Smooth muscle cell (in vitro differentiated cells): ENCODE measurements at regions not wholly inside any gene's neighbourhood (a gene's known extent, or its start where the extent isn't known, plus 50 kb on each side); places are given as distances from the start of the nearest gene placed in this dataset.
"Not testable (repeated sequence)": the region's sequence is repeated elsewhere in the genome, so short reads cannot be mapped to it uniquely, and the experiment has no call there.

Source experiments
- DNase-seq: peaks from one replicate; lab custom pipeline; 2025; ENCODE audit not compliant: unreplicated experiment; lab: John Stamatoyannopoulos, UW
- H2AFZ ChIP-seq: fragments of 200-600 bp; sonication (generic); 2 replicates; pipeline ENCODE4 v1.6.0; 2016; ENCODE audit warnings: antibody characterized with exemption, low read depth, mild to moderate bottlenecking
- H3F3A ChIP-seq: fragments of 200-600 bp; sonication (generic); 2 replicates; pipeline ENCODE4 v1.6.0; 2017; ENCODE audit warnings: antibody characterized with exemption, low read depth
- H3K27ac ChIP-seq: fragments of 200-600 bp; sonication (generic); 2 replicates; pipeline ENCODE4 v1.5.1; 2016; ENCODE audit warnings: low read depth, mild to moderate bottlenecking
- H3K27me3 ChIP-seq: fragments of 200-600 bp; sonication (generic); 2 replicates; pipeline ENCODE4 v1.6.1; 2016; ENCODE audit warnings: low read depth, mild to moderate bottlenecking
- H3K36me3 ChIP-seq: fragments of 200-600 bp; sonication (generic); 2 replicates; pipeline ENCODE4 v1.5.1; 2016; ENCODE audit warnings: low read depth
- H3K4me1 ChIP-seq: fragments of 200-600 bp; sonication (generic); 2 replicates; pipeline ENCODE4 v1.5.1; 2016; ENCODE audit warnings: low read depth
- H3K4me2 ChIP-seq: fragments of 200-600 bp; sonication (generic); 2 replicates; pipeline ENCODE4 v1.6.0; 2016; ENCODE audit warnings: mild to moderate bottlenecking
- H3K4me3 ChIP-seq: fragments of 200-600 bp; sonication (generic); 2 replicates; pipeline ENCODE4 v1.5.1; 2016; ENCODE audit warnings: mild to moderate bottlenecking
- H3K79me2 ChIP-seq: fragments of 200-600 bp; sonication (generic); 2 replicates; pipeline ENCODE4 v1.6.0; 2016; ENCODE audit warnings: low read depth, mild to moderate bottlenecking
- H3K9ac ChIP-seq: fragments of 200-600 bp; sonication (generic); 2 replicates; pipeline ENCODE4 v1.6.0; 2016; ENCODE audit warnings: low read depth
- H3K9me3 ChIP-seq: fragments of 200-600 bp; sonication (generic); replicated peaks from 2 replicates; pipeline ENCODE4 v1.5.1; 2016; ENCODE audit warnings: low read depth
- H4K20me1 ChIP-seq: fragments of 200-600 bp; sonication (generic); 2 replicates; pipeline ENCODE4 v1.6.0; 2016; ENCODE audit warnings: low read depth
- WGBS: methylation state at CpG from one replicate; pipeline ENCODE4 v1.1.7; 2016; ENCODE audit warnings: low lambda C conversion rate; 5-methylcytosine and 5-hydroxymethylcytosine counted together
- TF ChIP-seq, protein P1 (sequence below): fragments of 200-600 bp; sonication (generic); IDR thresholded peaks from 2 replicates; pipeline ENCODE4 v1.5.1; 2017; ENCODE audit warnings: borderline replicate concordance, mild to moderate bottlenecking, antibody characterized with exemption; ENCODE audit not compliant: insufficient read depth, poor library complexity, severe bottlenecking

DNA sequence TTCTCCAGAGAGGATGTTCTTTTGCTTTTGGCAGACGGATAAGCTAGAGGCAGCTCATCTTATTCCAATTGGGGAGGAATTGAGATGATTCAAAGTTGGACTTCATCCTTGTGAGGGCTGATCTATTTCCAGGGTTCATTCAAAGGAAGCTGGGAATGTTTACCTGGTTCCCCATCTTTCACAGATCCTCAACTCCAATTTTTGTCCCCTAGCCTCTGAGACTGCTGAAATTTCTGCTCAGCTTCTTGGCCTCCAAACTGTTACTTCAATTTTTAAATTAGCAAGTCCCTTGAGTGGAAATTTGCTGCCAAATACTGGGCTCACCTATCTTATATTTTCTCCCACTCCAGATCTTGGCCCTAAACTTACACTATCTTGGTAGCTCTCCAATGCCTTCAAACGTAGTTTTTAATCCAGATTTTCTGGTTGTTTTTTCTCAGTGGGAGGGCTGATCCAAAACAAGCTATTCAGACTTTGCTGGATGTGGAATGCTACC, 93.9 kb upstream of the NEK6 start:
- H3K36me3 ChIP-seq: no peaks in the 10 kb centered on the region
- TF ChIP-seq, protein P1, sequence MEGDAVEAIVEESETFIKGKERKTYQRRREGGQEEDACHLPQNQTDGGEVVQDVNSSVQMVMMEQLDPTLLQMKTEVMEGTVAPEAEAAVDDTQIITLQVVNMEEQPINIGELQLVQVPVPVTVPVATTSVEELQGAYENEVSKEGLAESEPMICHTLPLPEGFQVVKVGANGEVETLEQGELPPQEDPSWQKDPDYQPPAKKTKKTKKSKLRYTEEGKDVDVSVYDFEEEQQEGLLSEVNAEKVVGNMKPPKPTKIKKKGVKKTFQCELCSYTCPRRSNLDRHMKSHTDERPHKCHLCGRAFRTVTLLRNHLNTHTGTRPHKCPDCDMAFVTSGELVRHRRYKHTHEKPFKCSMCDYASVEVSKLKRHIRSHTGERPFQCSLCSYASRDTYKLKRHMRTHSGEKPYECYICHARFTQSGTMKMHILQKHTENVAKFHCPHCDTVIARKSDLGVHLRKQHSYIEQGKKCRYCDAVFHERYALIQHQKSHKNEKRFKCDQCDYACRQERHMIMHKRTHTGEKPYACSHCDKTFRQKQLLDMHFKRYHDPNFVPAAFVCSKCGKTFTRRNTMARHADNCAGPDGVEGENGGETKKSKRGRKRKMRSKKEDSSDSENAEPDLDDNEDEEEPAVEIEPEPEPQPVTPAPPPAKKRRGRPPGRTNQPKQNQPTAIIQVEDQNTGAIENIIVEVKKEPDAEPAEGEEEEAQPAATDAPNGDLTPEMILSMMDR: no peak
- H3K4me1 ChIP-seq: no peaks in the 10 kb centered on the region
- no peaks in the 10 kb centered on the region for H3F3A ChIP-seq
- H4K20me1 ChIP-seq: no peaks in the 10 kb centered on the region
- no peak overlapping the region for H3K4me3 ChIP-seq
- 56% methylated on average over 2 of the region's 2 CpGs for WGBS
- H3K9me3 ChIP-seq: no peaks in the 10 kb centered on the region
- no peak overlapping the region for H2AFZ ChIP-seq
- DNase-seq: no peak
- no peaks in the 10 kb centered on the region for H3K79me2 ChIP-seq
- no peak overlapping the region for H3K4me2 ChIP-seq
- H3K27ac ChIP-seq: no peak overlapping the region
- H3K9ac ChIP-seq: no peak overlapping the region
- H3K27me3 ChIP-seq: peaks cover 24% of the 10 kb centered on the region

DNA sequence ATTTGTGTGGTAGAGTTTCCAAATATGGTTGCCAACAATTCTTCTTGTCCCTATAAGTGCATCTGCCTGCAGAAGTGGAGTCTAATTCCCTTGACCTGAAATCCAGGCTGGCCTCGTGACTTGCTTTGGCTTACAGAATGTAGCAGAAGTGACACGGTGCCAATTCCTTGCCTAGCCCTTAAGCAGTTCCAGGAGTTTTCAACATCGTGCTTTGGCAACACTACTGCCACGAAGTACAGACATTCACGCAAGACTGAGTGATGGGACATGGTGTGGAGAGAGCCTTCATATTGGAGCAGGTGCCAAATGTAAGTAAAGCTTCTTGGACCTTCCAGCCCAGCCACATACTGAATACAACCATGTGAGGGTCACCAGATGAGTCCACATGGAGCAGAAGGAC, 92.9 kb upstream of the NEK6 start:
- 72% methylated on average over 5 of the region's 5 CpGs for WGBS
- Histone ChIP-seq H3K79me2 (no peaks in the 10 kb centered on the region), H3K27ac (no peak overlapping the region), H3K36me3 (no peaks in the 10 kb centered on the region), H3K9me3 (no peaks in the 10 kb centered on the region), H3K4me2 (no peak overlapping the region), H3F3A (no peaks in the 10 kb centered on the region), H3K9ac (no peak overlapping the region), H2AFZ (no peak overlapping the region), H3K4me3 (no peak overlapping the region), H3K27me3 (peaks cover 26% of the 10 kb centered on the region), H3K4me1 (no peaks in the 10 kb centered on the region), H4K20me1 (no peaks in the 10 kb centered on the region)
- TF ChIP-seq, protein P1: no peak
- no peak for DNase-seq

DNA sequence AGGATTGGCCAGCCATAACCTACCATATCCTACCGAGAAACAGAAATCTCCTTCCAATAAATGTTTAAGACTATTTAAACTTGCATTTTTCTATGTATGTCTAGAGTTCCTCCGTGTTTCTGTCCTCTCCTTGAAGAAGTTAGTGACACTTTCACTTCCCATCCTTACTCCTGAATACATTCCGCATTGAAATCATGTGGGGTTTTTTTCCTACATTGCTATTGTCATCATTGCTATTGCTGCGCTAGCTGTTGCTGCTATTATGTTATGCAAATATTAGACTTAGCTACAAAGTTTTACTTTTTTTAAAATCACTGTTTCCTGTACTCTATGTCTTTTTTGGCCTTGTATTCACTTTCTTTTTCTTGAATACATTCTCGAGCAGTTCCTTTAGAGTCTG, 83.3 kb upstream of the NEK6 start:
- no peaks in the 10 kb centered on the region for H3K36me3 ChIP-seq
- H3K79me2 ChIP-seq: no peaks in the 10 kb centered on the region
- 93% methylated on average over 5 of the region's 5 CpGs for WGBS
- no peak overlapping the region for H3K27ac ChIP-seq
- H3K4me2 ChIP-seq: no peak overlapping the region
- no peak overlapping the region for H3K4me3 ChIP-seq
- H4K20me1 ChIP-seq: no peaks in the 10 kb centered on the region
- no peaks in the 10 kb centered on the region for H3F3A ChIP-seq
- peaks cover 28% of the 10 kb centered on the region for H3K27me3 ChIP-seq
- H3K9me3 ChIP-seq: no peaks in the 10 kb centered on the region
- no peak overlapping the region for H3K9ac ChIP-seq
- H3K4me1 ChIP-seq: no peaks in the 10 kb centered on the region
- DNase-seq: no peak
- TF ChIP-seq, protein P1: no peak
- H2AFZ ChIP-seq: no peak overlapping the region

DNA sequence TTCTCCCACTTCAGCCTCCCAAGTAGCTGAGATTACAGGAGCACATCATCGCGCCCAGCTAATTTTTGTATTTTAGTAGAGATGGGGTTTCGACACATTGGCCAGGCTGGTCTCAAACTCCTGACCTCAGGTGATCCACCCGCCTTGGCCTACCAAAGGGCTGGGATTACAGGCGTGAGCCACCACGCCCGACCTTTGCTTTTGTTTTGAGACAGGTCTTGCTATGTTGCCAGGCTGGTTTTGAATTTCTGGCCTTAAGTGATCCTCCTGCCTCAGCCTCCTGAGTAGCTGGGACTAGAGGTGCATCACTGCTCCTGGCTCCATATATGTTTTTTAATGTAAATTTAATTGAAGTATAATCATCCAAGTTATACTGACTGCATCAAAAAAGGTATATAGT, 80.2 kb upstream of the NEK6 start:
- H3F3A ChIP-seq, DNase-seq, H3K79me2 ChIP-seq, H3K9me3 ChIP-seq, H2AFZ ChIP-seq, H3K4me2 ChIP-seq, H3K36me3 ChIP-seq, H4K20me1 ChIP-seq, H3K4me3 ChIP-seq, H3K9ac ChIP-seq, H3K27ac ChIP-seq, H3K4me1 ChIP-seq: not testable (repeated sequence)
- peaks cover 28% of the 10 kb centered on the region for H3K27me3 ChIP-seq
- WGBS: 96% methylated on average over 7 of the region's 7 CpGs
